HL-60 (cell line): ENCODE measurements at regions not wholly inside any gene's neighbourhood (a gene's known extent, or its start where the extent isn't known, plus 50 kb on each side); places are given as distances from the start of the nearest gene placed in this dataset.

ENCODE experiments used
- CTCF ChIP-seq: IDR thresholded peaks from one replicate; pipeline ENCODE4 v1.5.1; 2011; ENCODE audit warnings: low read length, control low read depth, inconsistent platforms; ENCODE audit not compliant: insufficient read depth
- POLR2AphosphoS5 ChIP-seq: IDR thresholded peaks from 2 replicates; pipeline ENCODE4 v1.6.1; 2012; ENCODE audit warnings: low read depth

GRCh38 chr6:74971633-74972032, 234.2 kb downstream of the COL12A1 start:
- TF ChIP-seq CTCF (no peak), POLR2AphosphoS5 (no peak)
